ENCODE measurements at regions not wholly inside any gene's neighbourhood (a gene's known extent, or its start where the extent isn't known, plus 50 kb on each side); places are given as distances from the start of the nearest gene placed in this dataset.

DNA sequence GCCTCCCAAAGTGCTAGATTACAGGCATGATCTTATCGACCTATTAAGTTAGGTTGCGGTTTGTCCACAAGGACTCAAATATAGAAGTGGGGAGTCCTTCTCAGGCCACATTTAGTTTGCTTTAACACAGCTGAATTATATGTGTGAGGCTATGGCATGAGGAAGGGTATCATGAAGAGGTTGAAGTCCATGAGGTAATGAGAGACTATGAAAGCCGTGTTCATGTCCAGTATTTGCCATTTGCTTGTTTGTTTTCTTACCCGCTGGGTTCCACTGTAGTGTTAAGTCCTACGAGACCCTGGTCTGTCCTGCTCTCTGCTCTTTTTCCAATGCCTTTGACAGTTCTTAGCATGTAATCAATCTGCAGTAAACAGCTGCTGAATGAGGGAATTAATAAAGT is 1072.4 kb upstream of the EEF2KMT start:
- no peak for TF ChIP-seq EZH2phosphoT487 (IDR thresholded peaks at IDR 0.05; ENCODE audit: insufficient read depth, low read depth)
- no peak for TF ChIP-seq EZH2 (IDR thresholded peaks at IDR 0.05; ENCODE audit: insufficient read depth, poor library complexity, severe bottlenecking)

All from GM23248 (cell line).